Neural progenitor cell (in vitro differentiated cells): ENCODE measurements at regions not wholly inside any gene's neighbourhood (a gene's known extent, or its start where the extent isn't known, plus 50 kb on each side); places are given as distances from the start of the nearest gene placed in this dataset.

Source experiments
- DNase-seq: peaks from one replicate; pipeline ENCODE4 v3.0.0-alpha.2; 2016; ENCODE audit warnings: low spot score
- H2AFZ ChIP-seq: fragments of 200-600 bp; sonication (generic); replicated peaks from 2 replicates; pipeline ENCODE4 v1.6.1; 2016; ENCODE audit warnings: antibody characterized with exemption
- H3F3A ChIP-seq: fragments of 200-600 bp; sonication (generic); 2 replicates; pipeline ENCODE4 v1.6.1; 2016; ENCODE audit warnings: antibody characterized with exemption, low read depth
- H3K27ac ChIP-seq: fragments of 200-600 bp; sonication (generic); 2 replicates; pipeline ENCODE4 v1.5.1; 2016; ENCODE audit warnings: mild to moderate bottlenecking
- H3K27me3 ChIP-seq: fragments of 200-600 bp; sonication (generic); 2 replicates; pipeline ENCODE4 v1.6.1; 2016; ENCODE audit warnings: mild to moderate bottlenecking, moderate library complexity
- H3K36me3 ChIP-seq: fragments of 200-600 bp; sonication (generic); 2 replicates; pipeline ENCODE4 v1.5.1; 2016
- H3K4me1 ChIP-seq: fragments of 200-600 bp; sonication (generic); 2 replicates; pipeline ENCODE4 v1.6.1; 2016; ENCODE audit warnings: mixed run types
- H3K4me2 ChIP-seq: fragments of 200-600 bp; sonication (generic); 2 replicates; pipeline ENCODE4 v1.6.1; 2016
- H3K4me3 ChIP-seq: fragments of 200-600 bp; sonication (generic); 2 replicates; pipeline ENCODE4 v1.5.1; 2016
- H3K79me2 ChIP-seq: fragments of 200-600 bp; sonication (generic); 2 replicates; pipeline ENCODE4 v1.6.1; 2016; ENCODE audit warnings: low read depth
- H3K9ac ChIP-seq: fragments of 200-600 bp; sonication (generic); 2 replicates; pipeline ENCODE4 v1.6.1; 2016
- H3K9me3 ChIP-seq: fragments of 200-600 bp; sonication (generic); 2 replicates; pipeline ENCODE4 v1.5.1; 2016; ENCODE audit warnings: low read depth
- H4K20me1 ChIP-seq: fragments of 200-600 bp; sonication (generic); 2 replicates; pipeline ENCODE4 v1.6.1; 2016; ENCODE audit warnings: low read depth
- H3K27ac Mint-ChIP-seq: 3 replicates; pipeline ENCODE4 v1.8.0; 2021; ENCODE audit warnings: mixed read lengths
- H3K27me3 Mint-ChIP-seq: 2 replicates; pipeline ENCODE4 v1.8.0; 2022; ENCODE audit warnings: low read depth, mild to moderate bottlenecking, inconsistent platforms, moderate library complexity, mixed read lengths; ENCODE audit not compliant: insufficient read depth
- H3K36me3 Mint-ChIP-seq: 3 replicates; pipeline ENCODE4 v1.8.0; 2021; ENCODE audit warnings: mixed read lengths
- H3K4me1 Mint-ChIP-seq: 3 replicates; pipeline ENCODE4 v1.8.0; 2021; ENCODE audit warnings: mixed read lengths
- H3K4me3 Mint-ChIP-seq: 3 replicates; pipeline ENCODE4 v1.8.0; 2021; ENCODE audit warnings: mild to moderate bottlenecking, moderate library complexity, mixed read lengths
- H3K9me3 Mint-ChIP-seq: 3 replicates; pipeline ENCODE4 v1.8.0; 2020; ENCODE audit warnings: mixed read lengths
- CTCF ChIP-seq: fragments of 200-600 bp; sonication (generic); IDR thresholded peaks from 2 replicates; pipeline ENCODE4 v1.5.1; 2017; ENCODE audit warnings: antibody characterized with exemption, mild to moderate bottlenecking
- EZH2 ChIP-seq: fragments of 200-600 bp; sonication (generic); IDR thresholded peaks from 2 replicates; pipeline ENCODE4 v1.6.1; 2017; ENCODE audit warnings: antibody characterized with exemption, mild to moderate bottlenecking, moderate library complexity
- EZH2phosphoT487 ChIP-seq: fragments of 200-600 bp; sonication (generic); IDR thresholded peaks from 2 replicates; pipeline ENCODE4 v1.6.1; 2017; ENCODE audit warnings: antibody characterized with exemption

- H3K9me3 ChIP-seq, result no peaks in the 10 kb centered on the region
- Mint-ChIP-seq H3K27ac (no peak overlapping the region), H3K9me3 (peaks cover 2% of the 10 kb centered on the region), H3K4me1 (peaks cover 5% of the 10 kb centered on the region), H3K4me3 (no peak overlapping the region), H3K36me3 (no peaks in the 10 kb centered on the region), H3K27me3 (peaks cover 3% of the 10 kb centered on the region)
- H3K4me2 ChIP-seq, result no peak overlapping the region
- no peak for DNase-seq
- no peak overlapping the region for H3K9ac ChIP-seq
- H2AFZ ChIP-seq, result no peak overlapping the region
- H3K27me3 ChIP-seq, result no peaks in the 10 kb centered on the region
- H3K4me1 ChIP-seq, result peaks cover 3% of the 10 kb centered on the region
- no peak overlapping the region for H3K4me3 ChIP-seq
- H3F3A ChIP-seq, result no peaks in the 10 kb centered on the region
- no peaks in the 10 kb centered on the region for H3K79me2 ChIP-seq
- H3K36me3 ChIP-seq, result no peaks in the 10 kb centered on the region
- H4K20me1 ChIP-seq, result no peaks in the 10 kb centered on the region
- TF ChIP-seq EZH2phosphoT487, result no peak
- TF ChIP-seq CTCF, result no peak
- TF ChIP-seq EZH2, result no peak
- no peak overlapping the region for H3K27ac ChIP-seq
Measured at GRCh38 chr10:61289813-61290212, 163.4 kb downstream of the TMEM26 start.

DNA sequence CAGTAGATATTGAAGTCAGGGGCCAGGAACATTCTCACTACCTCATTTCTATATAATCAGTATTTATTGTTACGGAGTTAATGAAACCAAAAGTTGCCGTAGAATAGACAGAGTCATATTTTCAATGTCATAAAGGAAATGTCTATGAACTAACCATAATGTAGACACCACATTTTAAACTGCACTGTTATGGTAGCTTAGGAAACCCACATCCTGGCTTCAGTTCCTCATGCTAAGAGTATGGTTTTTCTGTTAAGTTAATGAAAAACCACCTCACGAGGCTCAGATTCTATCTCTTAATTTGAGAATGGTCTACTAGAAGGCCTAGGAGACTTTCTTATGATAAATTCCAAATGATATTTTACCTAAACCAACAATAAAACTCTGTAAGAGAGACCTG lies 166.5 kb downstream of the TMEM26 start:
- Histone ChIP-seq H3K79me2 (no peaks in the 10 kb centered on the region), H3K4me1 (no peaks in the 10 kb centered on the region), H3K36me3 (no peaks in the 10 kb centered on the region), H3K9ac (no peak overlapping the region), H3F3A (no peaks in the 10 kb centered on the region), H3K27ac (no peak overlapping the region), H3K4me2 (no peak overlapping the region), H2AFZ (no peak overlapping the region), H3K27me3 (no peaks in the 10 kb centered on the region), H3K4me3 (no peak overlapping the region), H3K9me3 (no peaks in the 10 kb centered on the region), H4K20me1 (no peaks in the 10 kb centered on the region)
- H3K36me3 Mint-ChIP-seq, result no peaks in the 10 kb centered on the region
- no peak overlapping the region for H3K27ac Mint-ChIP-seq
- DNase-seq, result no peak
- peaks cover 3% of the 10 kb centered on the region for H3K27me3 Mint-ChIP-seq
- TF ChIP-seq EZH2phosphoT487 (no peak), CTCF (no peak), EZH2 (no peak)
- no peaks in the 10 kb centered on the region for H3K4me1 Mint-ChIP-seq
- H3K4me3 Mint-ChIP-seq, result no peak overlapping the region
- H3K9me3 Mint-ChIP-seq, result peaks cover 2% of the 10 kb centered on the region

DNA sequence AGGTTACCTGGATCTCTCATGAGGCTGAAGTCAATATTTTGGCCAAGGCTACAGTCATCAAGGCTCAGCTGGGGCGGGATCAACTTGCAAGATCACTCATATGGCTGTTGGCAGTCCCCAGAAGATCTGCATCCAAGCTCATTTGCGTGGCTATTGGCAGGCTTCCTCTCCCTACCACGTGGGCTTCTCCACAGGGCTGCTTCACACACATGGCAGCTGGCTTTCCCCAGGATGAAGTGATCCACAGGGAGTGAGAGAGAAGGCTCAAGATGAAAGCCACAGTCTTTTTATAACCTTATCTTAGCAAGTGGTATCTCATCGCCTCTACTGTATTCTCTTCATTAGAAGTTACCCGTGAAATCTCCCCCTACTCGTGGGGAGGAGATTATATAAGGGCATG lies 167.4 kb downstream of the TMEM26 start:
- no peaks in the 10 kb centered on the region for H3K79me2 ChIP-seq
- no peak overlapping the region for H3K27ac ChIP-seq
- Mint-ChIP-seq H3K27ac (no peak overlapping the region), H3K27me3 (peaks cover under 1% of the 10 kb centered on the region), H3K9me3 (peaks cover 2% of the 10 kb centered on the region), H3K36me3 (no peaks in the 10 kb centered on the region), H3K4me3 (no peak overlapping the region), H3K4me1 (no peaks in the 10 kb centered on the region)
- DNase-seq, result no peak
- H4K20me1 ChIP-seq, result no peaks in the 10 kb centered on the region
- TF ChIP-seq EZH2 (no peak), CTCF (no peak), EZH2phosphoT487 (no peak)
- H3K9me3 ChIP-seq, result no peaks in the 10 kb centered on the region
- no peak overlapping the region for H3K4me2 ChIP-seq
- no peak overlapping the region for H2AFZ ChIP-seq
- H3K27me3 ChIP-seq, result no peaks in the 10 kb centered on the region
- H3K9ac ChIP-seq, result no peak overlapping the region
- H3F3A ChIP-seq, result no peaks in the 10 kb centered on the region
- no peaks in the 10 kb centered on the region for H3K4me1 ChIP-seq
- H3K36me3 ChIP-seq, result no peaks in the 10 kb centered on the region
- H3K4me3 ChIP-seq, result no peak overlapping the region
